PC-9 (cell line): ENCODE measurements at regions not wholly inside any gene's neighbourhood (a gene's known extent, or its start where the extent isn't known, plus 50 kb on each side); places are given as distances from the start of the nearest gene placed in this dataset.

Source experiments
- EZH2 ChIP-seq: fragments of 200-600 bp; sonication (generic); IDR thresholded peaks from 2 replicates; pipeline ENCODE4 v1.8.0; 2017; ENCODE audit warnings: antibody characterized with exemption, low read depth
- TF ChIP-seq, protein P1 (sequence below): fragments of 200-600 bp; sonication (generic); conservative IDR thresholded peaks from 2 replicates; pipeline ENCODE4 v1.6.1; 2017; ENCODE audit warnings: mixed run types, antibody characterized with exemption, mild to moderate bottlenecking, moderate library complexity

- TF ChIP-seq, protein P1, sequence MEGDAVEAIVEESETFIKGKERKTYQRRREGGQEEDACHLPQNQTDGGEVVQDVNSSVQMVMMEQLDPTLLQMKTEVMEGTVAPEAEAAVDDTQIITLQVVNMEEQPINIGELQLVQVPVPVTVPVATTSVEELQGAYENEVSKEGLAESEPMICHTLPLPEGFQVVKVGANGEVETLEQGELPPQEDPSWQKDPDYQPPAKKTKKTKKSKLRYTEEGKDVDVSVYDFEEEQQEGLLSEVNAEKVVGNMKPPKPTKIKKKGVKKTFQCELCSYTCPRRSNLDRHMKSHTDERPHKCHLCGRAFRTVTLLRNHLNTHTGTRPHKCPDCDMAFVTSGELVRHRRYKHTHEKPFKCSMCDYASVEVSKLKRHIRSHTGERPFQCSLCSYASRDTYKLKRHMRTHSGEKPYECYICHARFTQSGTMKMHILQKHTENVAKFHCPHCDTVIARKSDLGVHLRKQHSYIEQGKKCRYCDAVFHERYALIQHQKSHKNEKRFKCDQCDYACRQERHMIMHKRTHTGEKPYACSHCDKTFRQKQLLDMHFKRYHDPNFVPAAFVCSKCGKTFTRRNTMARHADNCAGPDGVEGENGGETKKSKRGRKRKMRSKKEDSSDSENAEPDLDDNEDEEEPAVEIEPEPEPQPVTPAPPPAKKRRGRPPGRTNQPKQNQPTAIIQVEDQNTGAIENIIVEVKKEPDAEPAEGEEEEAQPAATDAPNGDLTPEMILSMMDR, result no peak
- no peak for TF ChIP-seq EZH2
Measured at GRCh38 chr13:103250071-103250470, 183.9 kb upstream of the SLC10A2 start.
